ENCODE measurements at regions not wholly inside any gene's neighbourhood (a gene's known extent, or its start where the extent isn't known, plus 50 kb on each side); places are given as distances from the start of the nearest gene placed in this dataset.

- DNase-seq (ENCODE audit: low read depth), result no peak
Observed at GRCh38 chr12:124369827-124370378, 75.0 kb downstream of the RFLNA start.

- DNase-seq (ENCODE audit: low read depth), result no peak
Observed at GRCh38 chr12:124369055-124369826, 74.3 kb downstream of the RFLNA start.

- DNase-seq (ENCODE audit: low read depth), result no peak
Observed at GRCh38 chr12:124368421-124369032, 73.6 kb downstream of the RFLNA start.

- no peak for DNase-seq (ENCODE audit: low read depth)
Observed at GRCh38 chr12:124365726-124366430, 71.0 kb downstream of the RFLNA start.
